ENCODE measurements at regions not wholly inside any gene's neighbourhood (a gene's known extent, or its start where the extent isn't known, plus 50 kb on each side); places are given as distances from the start of the nearest gene placed in this dataset.
"Not testable (repeated sequence)": the region's sequence is repeated elsewhere in the genome, so short reads cannot be mapped to it uniquely, and the experiment has no call there.

GRCh38 chr3:190990898-190991297 is 128.4 kb upstream of the GMNC start:
- no peaks in the 10 kb centered on the region for H3K27me3 Mint-ChIP-seq
- H3K4me3 Mint-ChIP-seq: no peak overlapping the region
- intact Hi-C loops (cut with micrococcal nuclease): no loop called here
- no peaks in the 10 kb centered on the region for H3K36me3 Mint-ChIP-seq (ENCODE audit: low read depth)
- H3K27ac Mint-ChIP-seq: no peak overlapping the region
- H3K9me3 Mint-ChIP-seq: peaks cover 9% of the 10 kb centered on the region
- no peak for DNase-seq
- H3K4me1 Mint-ChIP-seq: no peaks in the 10 kb centered on the region

GRCh38 chr3:190989218-190989617 is 126.7 kb upstream of the GMNC start:
- Mint-ChIP-seq H3K36me3 (ENCODE audit: low read depth) (no peaks in the 10 kb centered on the region), H3K4me3 (no peak overlapping the region), H3K27me3 (no peaks in the 10 kb centered on the region), H3K4me1 (no peaks in the 10 kb centered on the region), H3K9me3 (peaks cover 9% of the 10 kb centered on the region), H3K27ac (no peak overlapping the region)
- intact Hi-C loops (cut with micrococcal nuclease): no loop called here
- no peak for DNase-seq

- Mint-ChIP-seq H3K4me3 (no peak overlapping the region), H3K27ac (no peak overlapping the region), H3K36me3 (ENCODE audit: low read depth) (no peaks in the 10 kb centered on the region), H3K27me3 (no peaks in the 10 kb centered on the region), H3K4me1 (no peaks in the 10 kb centered on the region), H3K9me3 (peaks cover 9% of the 10 kb centered on the region)
- intact Hi-C loops (cut with micrococcal nuclease): no loop called here
- DNase-seq: no peak
Measured at GRCh38 chr3:190988102-190988501, 125.6 kb upstream of the GMNC start.

- intact Hi-C loops (cut with micrococcal nuclease): no loop called here
- H3K27me3 Mint-ChIP-seq: no peaks in the 10 kb centered on the region
- H3K4me1 Mint-ChIP-seq: no peaks in the 10 kb centered on the region
- no peak overlapping the region for H3K27ac Mint-ChIP-seq
- no peak for DNase-seq
- peaks cover 9% of the 10 kb centered on the region for H3K9me3 Mint-ChIP-seq
- no peaks in the 10 kb centered on the region for H3K36me3 Mint-ChIP-seq (ENCODE audit: low read depth)
- no peak overlapping the region for H3K4me3 Mint-ChIP-seq
Measured at GRCh38 chr3:190984502-190985244, 122.2 kb upstream of the GMNC start.

GRCh38 chr3:190983875-190984274 is 121.4 kb upstream of the GMNC start:
- Mint-ChIP-seq H3K36me3 (ENCODE audit: low read depth) (no peaks in the 10 kb centered on the region), H3K4me1 (no peaks in the 10 kb centered on the region), H3K4me3 (no peak overlapping the region), H3K9me3 (peaks cover 9% of the 10 kb centered on the region), H3K27ac (no peak overlapping the region), H3K27me3 (no peaks in the 10 kb centered on the region)
- intact Hi-C loops (cut with micrococcal nuclease): no loop called here
- no peak for DNase-seq

- Mint-ChIP-seq H3K27ac (no peak overlapping the region), H3K4me1 (no peaks in the 10 kb centered on the region), H3K27me3 (no peaks in the 10 kb centered on the region), H3K9me3 (no peaks in the 10 kb centered on the region), H3K36me3 (ENCODE audit: low read depth) (no peaks in the 10 kb centered on the region), H3K4me3 (no peak overlapping the region)
- intact Hi-C loops (cut with micrococcal nuclease): no loop called here
- no peak for DNase-seq
Measured at GRCh38 chr3:190973771-190974170, 111.3 kb upstream of the GMNC start.

- no peak overlapping the region for H3K4me3 Mint-ChIP-seq
- DNase-seq: no peak
- H3K27me3 Mint-ChIP-seq: no peaks in the 10 kb centered on the region
- intact Hi-C loops (cut with micrococcal nuclease): no loop called here
- H3K4me1 Mint-ChIP-seq: no peaks in the 10 kb centered on the region
- no peaks in the 10 kb centered on the region for H3K9me3 Mint-ChIP-seq
- no peaks in the 10 kb centered on the region for H3K36me3 Mint-ChIP-seq (ENCODE audit: low read depth)
- H3K27ac Mint-ChIP-seq: no peak overlapping the region
Measured at GRCh38 chr3:190972840-190973270, 110.4 kb upstream of the GMNC start.

GRCh38 chr3:190972196-190972595 is 109.7 kb upstream of the GMNC start:
- no peak overlapping the region for H3K27ac Mint-ChIP-seq
- no peak overlapping the region for H3K4me3 Mint-ChIP-seq
- intact Hi-C loops (cut with micrococcal nuclease): no loop called here
- no peaks in the 10 kb centered on the region for H3K9me3 Mint-ChIP-seq
- no peaks in the 10 kb centered on the region for H3K4me1 Mint-ChIP-seq
- H3K27me3 Mint-ChIP-seq: no peaks in the 10 kb centered on the region
- DNase-seq: no peak
- H3K36me3 Mint-ChIP-seq (ENCODE audit: low read depth): no peaks in the 10 kb centered on the region

- Mint-ChIP-seq H3K27ac (no peak overlapping the region), H3K4me1 (no peaks in the 10 kb centered on the region), H3K4me3 (no peak overlapping the region), H3K27me3 (no peaks in the 10 kb centered on the region), H3K9me3 (no peaks in the 10 kb centered on the region), H3K36me3 (ENCODE audit: low read depth) (no peaks in the 10 kb centered on the region)
- intact Hi-C loops (cut with micrococcal nuclease): no loop called here
- DNase-seq: no peak
Measured at GRCh38 chr3:190970560-190970959, 108.1 kb upstream of the GMNC start.

GRCh38 chr3:190968616-190969015 is 106.1 kb upstream of the GMNC start:
- Mint-ChIP-seq H3K9me3 (no peaks in the 10 kb centered on the region), H3K4me1 (no peaks in the 10 kb centered on the region), H3K4me3 (no peak overlapping the region), H3K27ac (no peak overlapping the region), H3K36me3 (ENCODE audit: low read depth) (no peaks in the 10 kb centered on the region), H3K27me3 (no peaks in the 10 kb centered on the region)
- no peak for DNase-seq
- intact Hi-C loops (cut with micrococcal nuclease): no loop called here

GRCh38 chr3:190964931-190965330 is 102.4 kb upstream of the GMNC start:
- H3K27me3 Mint-ChIP-seq; H3K9me3 Mint-ChIP-seq; H3K4me3 Mint-ChIP-seq; intact Hi-C loops (cut with micrococcal nuclease); H3K4me1 Mint-ChIP-seq; DNase-seq; H3K27ac Mint-ChIP-seq; H3K36me3 Mint-ChIP-seq (ENCODE audit: low read depth): not testable (repeated sequence)

- H3K27me3 Mint-ChIP-seq: no peaks in the 10 kb centered on the region
- intact Hi-C loops (cut with micrococcal nuclease): no loop called here
- no peaks in the 10 kb centered on the region for H3K9me3 Mint-ChIP-seq
- H3K4me1 Mint-ChIP-seq: no peaks in the 10 kb centered on the region
- no peak overlapping the region for H3K4me3 Mint-ChIP-seq
- H3K36me3 Mint-ChIP-seq (ENCODE audit: low read depth): no peaks in the 10 kb centered on the region
- no peak for DNase-seq
- H3K27ac Mint-ChIP-seq: no peak overlapping the region
Measured at GRCh38 chr3:190959077-190959476, 96.6 kb upstream of the GMNC start.

- Mint-ChIP-seq H3K27me3 (no peaks in the 10 kb centered on the region), H3K9me3 (no peaks in the 10 kb centered on the region), H3K27ac (no peak overlapping the region), H3K4me1 (no peaks in the 10 kb centered on the region), H3K36me3 (ENCODE audit: low read depth) (no peaks in the 10 kb centered on the region), H3K4me3 (no peak overlapping the region)
- intact Hi-C loops (cut with micrococcal nuclease): no loop called here
- DNase-seq: no peak
Measured at GRCh38 chr3:190941694-190942260, 79.3 kb upstream of the GMNC start.

- DNase-seq; H3K4me3 Mint-ChIP-seq; H3K27ac Mint-ChIP-seq; H3K27me3 Mint-ChIP-seq; intact Hi-C loops (cut with micrococcal nuclease); H3K36me3 Mint-ChIP-seq (ENCODE audit: low read depth); H3K4me1 Mint-ChIP-seq; H3K9me3 Mint-ChIP-seq: not testable (repeated sequence)
Measured at GRCh38 chr3:190934616-190935015, 72.1 kb upstream of the GMNC start.

- Mint-ChIP-seq H3K9me3 (no peaks in the 10 kb centered on the region), H3K27me3 (no peaks in the 10 kb centered on the region), H3K27ac (no peak overlapping the region), H3K36me3 (ENCODE audit: low read depth) (no peaks in the 10 kb centered on the region), H3K4me3 (no peak overlapping the region), H3K4me1 (no peaks in the 10 kb centered on the region)
- DNase-seq: no peak
- intact Hi-C loops (cut with micrococcal nuclease): no loop called here
Measured at GRCh38 chr3:190926619-190927018, 64.1 kb upstream of the GMNC start.

All from activated CD4-positive, alpha-beta T cell treated with anti-CD3 and anti-CD28 coated beads, Interleukin-2, amount 10 ng/mL, durations not matched to agents 24 days and 14 days (primary cell).